RWPE1 (cell line): ENCODE measurements at regions not wholly inside any gene's neighbourhood (a gene's known extent, or its start where the extent isn't known, plus 50 kb on each side); places are given as distances from the start of the nearest gene placed in this dataset.
"Not testable (repeated sequence)": the region's sequence is repeated elsewhere in the genome, so short reads cannot be mapped to it uniquely, and the experiment has no call there.

ENCODE experiments used
- CTCF ChIA-PET: fragments of 350-600 bp; sonication (Branson Sonifier 250); formaldehyde crosslinking; extraction: SDS; loops from one replicate; lab custom pipeline; 2021; lab: Yijun Ruan, JAX
- POLR2A ChIA-PET: fragments of 400-600 bp; formaldehyde crosslinking; extraction: SDS; loops from one replicate; lab custom pipeline; 2020; ENCODE audit warnings: antibody characterized with exemption; ENCODE audit not compliant: low non-redundant PET; lab: Yijun Ruan, JAX
- DNase-seq: peaks from one replicate; pipeline ENCODE4 v3.0.0; 2012; ENCODE audit warnings: low spot score
- H3K27ac ChIP-seq: fragments of 450-650 bp; 2 replicates; pipeline ENCODE4 v1.5.1; 2017
- CTCF ChIP-seq: fragments of 450-650 bp; conservative IDR thresholded peaks from 2 replicates; pipeline ENCODE4 v1.5.1; 2017; ENCODE audit warnings: low read depth, mild to moderate bottlenecking

GRCh38 chr22:49396817-49397216, 430.9 kb downstream of the BRD1 start:
- ChIA-PET CTCF (no interaction called here), POLR2A (no interaction called here)
- TF ChIP-seq CTCF: no peak
- no peak overlapping the region for H3K27ac ChIP-seq
- no peak for DNase-seq

GRCh38 chr22:49395617-49396016, 432.1 kb downstream of the BRD1 start:
- POLR2A ChIA-PET: no interaction called here
- no peak overlapping the region for H3K27ac ChIP-seq
- no peak for TF ChIP-seq CTCF
- DNase-seq: no peak
- CTCF ChIA-PET: no interaction called here

- H3K27ac ChIP-seq, DNase-seq, CTCF ChIA-PET, POLR2A ChIA-PET: not testable (repeated sequence)
These were observed 432.6 kb downstream of the BRD1 start for GRCh38 chr22:49395062-49395461.

- H3K27ac ChIP-seq: no peak overlapping the region
- CTCF ChIA-PET: no interaction called here
- no peak for DNase-seq
- POLR2A ChIA-PET: no interaction called here
- no peak for TF ChIP-seq CTCF
These were observed 433.4 kb downstream of the BRD1 start for GRCh38 chr22:49394116-49394785.

GRCh38 chr22:49393526-49393925, 434.1 kb downstream of the BRD1 start:
- DNase-seq: no peak
- no peak for TF ChIP-seq CTCF
- CTCF ChIA-PET: no interaction called here
- H3K27ac ChIP-seq: no peak overlapping the region
- POLR2A ChIA-PET: no interaction called here

GRCh38 chr22:49392841-49393510, 434.7 kb downstream of the BRD1 start:
- no peak overlapping the region for H3K27ac ChIP-seq
- no peak for DNase-seq
- CTCF ChIA-PET: no interaction called here
- POLR2A ChIA-PET: no interaction called here
- TF ChIP-seq CTCF: no peak

- DNase-seq: no peak
- CTCF ChIA-PET: no interaction called here
- H3K27ac ChIP-seq: no peak overlapping the region
- TF ChIP-seq CTCF: no peak
- POLR2A ChIA-PET: no interaction called here
These were observed 435.4 kb downstream of the BRD1 start for GRCh38 chr22:49392247-49392646.
